ENCODE measurements at regions not wholly inside any gene's neighbourhood (a gene's known extent, or its start where the extent isn't known, plus 50 kb on each side); places are given as distances from the start of the nearest gene placed in this dataset.

DNA sequence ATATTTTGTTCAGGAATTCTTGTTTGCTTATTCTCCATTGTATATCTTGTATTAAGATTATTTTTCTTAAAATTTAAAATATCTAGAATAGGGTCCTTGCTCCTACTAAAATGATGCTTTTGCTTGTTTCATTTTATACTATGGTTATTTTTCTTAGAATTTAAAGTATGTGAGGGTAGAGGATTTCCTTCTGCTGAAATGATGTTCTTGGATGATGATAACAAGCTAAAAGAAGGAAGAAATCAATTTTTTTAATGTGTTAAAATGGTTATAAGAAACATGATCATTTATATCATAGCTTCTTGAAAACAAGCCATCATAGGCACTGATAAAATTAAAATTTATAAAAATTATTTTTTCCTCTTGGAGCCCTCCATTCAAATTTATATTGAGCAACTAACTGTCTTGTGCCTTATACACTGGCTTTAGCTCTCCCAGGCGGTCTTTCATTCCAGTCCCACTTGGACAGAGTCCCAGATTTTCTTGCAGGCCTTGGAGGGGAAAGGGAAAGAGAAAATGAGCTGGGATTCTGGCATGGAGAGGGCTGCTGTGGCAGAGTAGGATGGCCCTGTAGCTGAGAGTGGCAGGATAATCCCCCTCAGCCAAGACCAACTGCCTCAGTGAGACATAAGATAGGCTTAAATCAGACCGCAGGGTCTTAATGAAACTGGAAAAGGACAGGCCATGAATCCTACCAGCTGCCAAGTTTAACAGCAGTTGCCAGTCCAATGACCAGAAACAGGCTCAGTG lies 60.2 kb downstream of the DNAJB9 start:
- TF ChIP-seq CSDC2 (CRISPR knock-in tag; IDR thresholded peaks at IDR 0.05) (no peak), SNAI2 (CRISPR knock-in tag; IDR thresholded peaks at IDR 0.05) (no peak), RARB (CRISPR knock-in tag; IDR thresholded peaks at IDR 0.05) (no peak), TCF4 (CRISPR knock-in tag; IDR thresholded peaks at IDR 0.05; ENCODE audit: borderline replicate concordance) (no peak), ZNF8 (CRISPR knock-in tag; IDR thresholded peaks at IDR 0.05) (no peak), ZNF565 (CRISPR knock-in tag; conservative IDR thresholded peaks at IDR 0.05; ENCODE audit: low read depth) (no peak)
- TF ChIP-seq, protein P1, sequence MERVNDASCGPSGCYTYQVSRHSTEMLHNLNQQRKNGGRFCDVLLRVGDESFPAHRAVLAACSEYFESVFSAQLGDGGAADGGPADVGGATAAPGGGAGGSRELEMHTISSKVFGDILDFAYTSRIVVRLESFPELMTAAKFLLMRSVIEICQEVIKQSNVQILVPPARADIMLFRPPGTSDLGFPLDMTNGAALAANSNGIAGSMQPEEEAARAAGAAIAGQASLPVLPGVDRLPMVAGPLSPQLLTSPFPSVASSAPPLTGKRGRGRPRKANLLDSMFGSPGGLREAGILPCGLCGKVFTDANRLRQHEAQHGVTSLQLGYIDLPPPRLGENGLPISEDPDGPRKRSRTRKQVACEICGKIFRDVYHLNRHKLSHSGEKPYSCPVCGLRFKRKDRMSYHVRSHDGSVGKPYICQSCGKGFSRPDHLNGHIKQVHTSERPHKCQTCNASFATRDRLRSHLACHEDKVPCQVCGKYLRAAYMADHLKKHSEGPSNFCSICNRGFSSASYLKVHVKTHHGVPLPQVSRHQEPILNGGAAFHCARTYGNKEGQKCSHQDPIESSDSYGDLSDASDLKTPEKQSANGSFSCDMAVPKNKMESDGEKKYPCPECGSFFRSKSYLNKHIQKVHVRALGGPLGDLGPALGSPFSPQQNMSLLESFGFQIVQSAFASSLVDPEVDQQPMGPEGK (CRISPR knock-in tag; IDR thresholded peaks at IDR 0.05; ENCODE audit: borderline replicate concordance): no peak

All from SK-N-SH treated with all-trans-retinoic acid at 6 μM for 48 hours (cell line).